ENCODE measurements at regions not wholly inside any gene's neighbourhood (a gene's known extent, or its start where the extent isn't known, plus 50 kb on each side); places are given as distances from the start of the nearest gene placed in this dataset.

GRCh38 chr9:126127591-126127990, 199.0 kb upstream of the MVB12B start:
- no peak for DNase-seq

GRCh38 chr9:126128494-126129142, 198.0 kb upstream of the MVB12B start:
- no peak for DNase-seq

GRCh38 chr9:126131066-126132010, 195.3 kb upstream of the MVB12B start:
- DNase-seq: no peak

- no peak for DNase-seq
Measured at GRCh38 chr9:126132746-126133145, 193.9 kb upstream of the MVB12B start.

- DNase-seq: no peak
Measured at GRCh38 chr9:126144196-126144595, 182.4 kb upstream of the MVB12B start.

- no peak for DNase-seq
Measured at GRCh38 chr9:126144603-126145456, 181.8 kb upstream of the MVB12B start.

GRCh38 chr9:126145887-126146253, 180.8 kb upstream of the MVB12B start:
- DNase-seq: no peak

- no peak for DNase-seq
Measured at GRCh38 chr9:126146254-126147145, 180.1 kb upstream of the MVB12B start.

GRCh38 chr9:126147186-126147935, 179.3 kb upstream of the MVB12B start:
- peak; percentile 25 for DNase-seq

- no peak for DNase-seq
Measured at GRCh38 chr9:126147936-126148870, 178.4 kb upstream of the MVB12B start.

- no peak for DNase-seq
Measured at GRCh38 chr9:126148994-126149393, 177.6 kb upstream of the MVB12B start.

GRCh38 chr9:126149661-126150060, 177.0 kb upstream of the MVB12B start:
- DNase-seq: no peak

GRCh38 chr9:126150411-126151030, 176.1 kb upstream of the MVB12B start:
- no peak for DNase-seq

- DNase-seq: no peak
Measured at GRCh38 chr9:126151031-126151685, 175.5 kb upstream of the MVB12B start.

GRCh38 chr9:126151686-126152134, 174.9 kb upstream of the MVB12B start:
- DNase-seq: no peak

- no peak for DNase-seq
Measured at GRCh38 chr9:126152622-126153362, 173.8 kb upstream of the MVB12B start.

- no peak for DNase-seq
Measured at GRCh38 chr9:126153382-126153781, 173.2 kb upstream of the MVB12B start.
